NCI-H345 treated with DMSO at 0.1 percent for 48 hours (cell line): ENCODE measurements at regions not wholly inside any gene's neighbourhood (a gene's known extent, or its start where the extent isn't known, plus 50 kb on each side); places are given as distances from the start of the nearest gene placed in this dataset.

ENCODE experiments used
- DNase-seq: peaks from one replicate; lab custom pipeline; 2025; ENCODE audit not compliant: unreplicated experiment; lab: John Stamatoyannopoulos, UW

DNA sequence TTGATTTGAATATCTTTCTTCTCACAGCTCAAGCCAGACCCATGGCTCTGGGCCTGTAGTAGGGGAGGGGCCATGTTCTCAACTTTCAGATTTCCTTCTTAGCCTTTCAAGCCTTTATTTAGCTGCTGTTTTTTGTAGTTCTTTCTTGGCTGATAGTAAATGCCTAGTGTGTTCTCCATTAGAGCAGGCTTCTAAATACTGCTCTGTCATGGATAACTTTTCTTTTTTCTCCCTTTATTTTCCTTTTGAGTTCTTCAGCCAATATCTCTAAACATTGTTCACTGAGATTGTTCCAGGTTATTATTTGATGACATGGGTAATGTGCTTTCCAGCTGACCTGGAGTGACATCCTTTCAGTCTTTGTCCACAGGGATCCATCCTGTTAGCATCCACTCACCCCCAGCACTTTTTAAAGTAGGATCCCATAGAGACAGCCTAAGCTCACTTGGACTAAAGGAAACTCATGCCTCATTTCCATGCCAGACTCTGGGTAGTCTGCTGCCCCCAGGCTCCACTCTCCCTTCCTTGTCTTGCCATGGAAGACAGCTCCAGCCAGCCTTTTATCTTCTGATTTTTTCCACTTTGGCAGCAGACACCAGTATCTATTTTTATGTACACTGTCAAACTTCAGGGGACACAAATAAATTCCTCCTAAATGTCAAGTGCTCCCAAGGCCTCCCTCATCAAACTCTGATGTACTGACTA, 645.6 kb downstream of the RNF144B start:
- no peak for DNase-seq

DNA sequence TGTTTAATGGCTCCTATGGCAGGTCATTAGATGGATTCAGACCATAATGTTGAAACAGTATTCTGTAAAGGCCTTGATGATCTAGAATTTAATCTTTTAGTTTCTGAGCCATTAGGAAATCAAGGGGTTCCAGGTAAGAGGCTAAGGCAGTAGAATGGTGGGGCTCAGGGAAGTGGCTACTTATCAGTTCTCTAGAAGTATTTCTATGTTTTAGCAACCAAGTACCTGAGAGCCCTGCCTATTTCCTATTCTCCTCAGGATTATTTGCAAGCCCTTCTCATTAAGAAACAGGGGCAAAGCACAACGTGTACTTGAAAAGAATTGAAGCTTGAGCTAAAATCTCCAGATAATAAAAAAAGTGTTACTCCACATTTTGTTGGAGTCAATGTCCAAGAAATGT, 646.5 kb downstream of the RNF144B start:
- no peak for DNase-seq

DNA sequence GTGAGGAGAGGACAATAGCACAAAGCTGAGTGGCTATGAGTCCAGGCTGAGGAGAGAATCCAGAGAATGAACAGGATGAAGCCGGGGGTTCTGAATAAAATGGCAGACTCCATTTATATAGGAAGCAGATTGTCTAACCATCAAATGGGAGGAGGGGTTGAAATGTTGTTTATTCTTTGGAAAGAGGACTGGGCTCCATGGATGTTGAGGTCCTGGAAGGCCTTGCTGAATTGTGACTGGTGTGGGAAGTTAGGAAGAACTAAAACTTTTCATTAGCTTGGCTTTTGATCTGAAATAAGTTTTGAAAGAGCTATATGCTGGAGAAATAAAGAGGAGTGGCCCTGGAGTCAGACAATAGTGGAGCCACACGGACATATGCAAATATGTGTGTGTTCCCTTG, 647.8 kb downstream of the RNF144B start:
- no peak for DNase-seq

DNA sequence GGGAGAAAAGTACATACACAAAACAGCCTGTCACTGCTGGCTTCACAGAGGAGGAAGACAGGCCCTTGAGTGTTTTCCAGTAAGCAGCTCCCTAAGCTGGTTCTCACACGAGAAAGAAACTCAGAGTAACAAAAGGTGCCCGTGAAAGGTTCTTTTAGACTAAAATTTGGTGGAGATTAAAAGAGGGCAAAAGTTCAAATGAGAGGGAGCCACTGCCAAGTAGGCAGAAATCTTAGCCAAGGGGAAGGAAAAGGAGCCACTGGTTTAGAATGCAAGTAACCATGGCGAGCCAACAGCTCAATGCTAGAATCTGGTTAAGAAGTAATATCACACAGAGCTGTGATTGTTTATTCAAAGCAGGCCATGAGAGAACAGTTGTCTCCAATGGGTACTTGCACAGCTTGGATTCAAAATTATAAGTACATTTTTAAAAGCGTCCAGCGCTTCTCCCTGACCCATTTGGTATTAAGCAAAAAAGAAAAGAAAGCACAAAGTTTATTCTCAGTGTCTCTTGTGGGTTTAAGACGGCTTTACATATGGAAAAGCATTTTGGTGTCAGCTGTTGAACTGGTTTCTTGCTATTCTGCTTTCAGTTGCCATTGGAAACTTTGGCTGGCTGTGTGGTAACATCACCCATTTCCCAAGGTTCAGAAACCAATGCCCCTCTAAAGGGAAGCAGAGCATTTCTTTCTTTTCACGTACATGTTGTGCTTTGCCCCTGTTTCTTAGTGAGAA, 648.5 kb downstream of the RNF144B start:
- no peak for DNase-seq

DNA sequence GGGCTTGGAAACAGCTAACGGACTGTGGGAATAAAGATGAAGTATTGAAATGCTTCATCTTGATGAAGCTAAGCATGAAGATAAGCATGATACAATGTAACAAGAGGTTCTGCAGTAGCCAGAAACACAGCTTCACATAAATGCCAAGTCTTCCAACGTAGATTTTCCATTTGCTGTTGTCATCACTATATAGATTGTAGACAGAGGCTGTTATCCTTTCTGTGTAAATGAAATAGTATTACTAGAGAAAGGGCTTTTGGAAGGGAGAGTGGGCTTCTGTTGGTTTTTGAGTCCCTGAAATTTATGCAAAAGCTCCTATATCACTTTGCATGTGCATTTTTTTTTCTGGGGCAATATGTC, 649.0 kb downstream of the RNF144B start:
- DNase-seq = no peak

DNA sequence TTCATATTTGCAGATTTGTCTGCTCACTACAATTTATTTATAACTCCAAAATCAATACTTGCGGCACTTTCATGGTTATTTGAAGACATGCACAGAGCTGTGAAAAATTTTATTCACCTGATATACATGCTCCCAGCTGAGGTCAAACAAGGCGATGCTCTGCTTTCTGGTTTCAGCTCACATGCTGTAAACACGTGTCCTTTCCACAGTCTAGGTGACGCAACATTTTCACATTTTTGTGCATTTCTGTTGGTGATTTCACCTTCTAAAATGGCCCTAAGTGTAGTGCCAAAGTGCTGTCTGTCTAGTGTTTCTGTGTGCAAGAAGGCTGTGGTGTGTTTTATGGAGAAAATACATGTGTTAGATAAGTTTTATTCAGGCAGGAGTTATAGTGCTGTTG, 650.5 kb downstream of the RNF144B start:
- no peak for DNase-seq

DNA sequence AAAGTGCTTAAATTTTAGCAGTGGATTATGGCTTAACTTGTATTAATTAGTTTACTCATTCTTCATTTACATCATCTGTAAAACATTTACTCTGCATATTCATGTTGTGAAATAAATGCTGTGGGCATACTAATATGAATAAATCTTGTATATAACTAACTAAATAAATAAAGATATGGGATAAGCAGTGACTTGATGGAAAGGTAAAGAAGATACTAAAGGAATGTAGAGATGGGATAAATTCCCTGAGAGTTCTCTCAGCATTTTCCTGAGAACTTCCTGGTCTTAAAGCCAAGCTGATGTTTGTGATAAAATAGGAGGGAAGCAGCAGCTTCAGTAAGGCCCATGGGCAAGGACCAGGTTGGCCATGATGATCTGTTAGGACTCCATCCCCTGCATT, 652.1 kb downstream of the RNF144B start:
- DNase-seq = no peak

DNA sequence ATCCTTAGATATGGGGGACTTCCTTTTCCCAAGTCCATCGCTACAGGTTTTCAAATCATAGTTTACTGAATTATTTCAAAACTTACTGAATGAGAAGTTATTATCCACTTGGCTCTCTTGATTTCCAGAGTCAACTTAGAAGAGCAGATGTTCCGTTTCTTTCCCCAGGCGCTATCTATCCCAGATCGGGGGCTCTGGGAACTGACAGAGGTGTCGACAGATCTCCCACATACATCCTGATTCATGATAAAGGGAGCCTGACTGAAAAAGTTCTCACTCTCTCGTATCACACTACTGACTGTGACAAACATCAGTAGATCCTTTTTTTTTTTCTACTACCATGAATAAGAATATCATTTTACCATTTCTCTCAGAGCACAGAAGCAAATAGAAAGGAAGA, 654.8 kb downstream of the RNF144B start:
- no peak for DNase-seq

DNA sequence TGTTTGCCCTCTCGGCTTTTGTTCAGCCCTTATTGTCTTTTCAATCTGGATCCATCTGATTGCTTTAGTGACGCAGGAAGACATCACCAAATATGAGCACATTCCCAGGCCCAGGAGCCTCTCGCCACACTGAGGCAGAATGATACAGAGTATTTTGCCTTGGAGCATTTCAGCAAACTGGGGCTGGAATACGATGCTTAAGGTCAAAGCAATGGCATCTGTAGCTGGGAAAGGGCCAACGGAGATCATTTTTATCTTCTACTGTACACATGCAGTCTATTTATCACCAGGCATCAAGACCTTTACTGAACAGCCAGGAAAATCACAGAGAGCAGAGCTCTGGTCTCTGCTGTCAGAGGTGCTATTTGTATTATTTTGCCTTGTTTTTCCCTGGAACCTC, 655.3 kb downstream of the RNF144B start:
- DNase-seq = no peak

DNA sequence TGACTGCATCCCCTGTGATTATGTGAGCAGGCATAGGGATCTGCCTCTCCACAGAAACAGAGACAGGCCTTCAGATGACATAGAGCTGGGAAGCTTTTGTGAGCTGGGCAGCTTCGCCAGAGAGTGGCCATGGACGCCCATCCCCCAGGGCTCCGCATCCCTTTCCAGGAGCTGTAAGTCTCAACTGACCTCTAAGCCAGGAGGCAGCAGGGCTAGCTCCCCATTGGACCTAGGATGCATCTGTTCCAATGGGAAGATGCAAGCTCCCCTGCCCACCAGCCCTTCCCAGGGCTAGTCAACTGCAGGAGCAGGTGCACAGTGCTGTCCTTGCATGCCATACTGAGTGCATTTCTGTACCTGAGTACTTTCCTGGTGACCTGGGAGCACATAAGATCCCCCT, 663.6 kb downstream of the RNF144B start:
- DNase-seq = no peak

DNA sequence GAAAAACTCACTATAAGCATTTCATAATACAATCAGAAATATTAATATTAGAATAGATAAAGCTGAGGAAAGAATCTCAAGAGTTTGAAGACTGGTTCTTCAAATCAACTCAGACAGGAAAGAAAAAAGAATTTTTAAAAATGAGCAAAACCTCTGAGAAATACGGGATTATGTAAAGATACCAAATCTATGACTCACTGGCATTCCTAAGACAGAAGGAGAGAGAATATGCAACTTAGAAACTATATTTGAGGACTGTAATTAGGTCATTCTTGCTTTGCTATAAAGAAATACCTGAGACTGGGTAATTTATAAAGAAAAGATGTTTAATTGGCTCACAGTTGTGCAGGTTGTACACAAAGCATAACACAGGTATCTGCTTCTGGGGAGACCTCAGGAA, 665.1 kb downstream of the RNF144B start:
- DNase-seq = no peak

DNA sequence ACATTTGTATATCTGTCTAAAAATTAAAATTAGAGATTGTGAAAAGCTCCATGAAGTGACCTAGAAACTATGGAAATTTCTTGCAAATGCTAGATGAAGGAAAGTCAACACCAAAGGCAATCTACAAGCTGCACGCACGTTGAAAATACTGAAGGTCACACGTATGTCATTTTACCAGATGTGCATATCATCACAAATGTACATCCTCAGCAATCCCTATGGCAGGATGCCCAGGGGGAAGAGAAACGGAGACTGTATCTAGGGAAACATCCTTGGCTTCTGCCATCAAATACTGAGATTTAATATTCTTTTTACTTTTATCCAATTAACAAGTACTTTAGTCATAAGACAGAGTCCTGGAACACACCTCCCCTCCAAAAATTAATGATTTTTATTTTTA, 672.0 kb downstream of the RNF144B start:
- no peak for DNase-seq

DNA sequence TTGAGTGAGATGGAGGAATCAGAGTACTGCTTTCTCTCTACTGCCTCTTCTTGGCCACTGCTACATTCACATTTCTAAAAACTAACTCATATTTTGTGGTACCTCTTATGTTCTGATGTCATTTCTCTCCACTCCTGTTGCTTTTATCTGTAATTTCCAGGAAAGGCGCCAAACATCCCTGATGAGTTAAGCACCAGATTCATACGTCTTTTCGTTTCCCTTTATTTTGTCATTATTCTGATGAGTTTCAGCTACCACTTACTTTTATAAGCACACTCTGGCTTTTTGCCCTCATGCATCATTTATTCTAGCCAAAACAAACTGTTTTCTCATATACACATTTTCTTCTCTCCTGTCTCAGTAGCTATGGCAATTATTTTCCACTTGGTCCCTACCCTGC, 680.0 kb downstream of the RNF144B start:
- no peak for DNase-seq

DNA sequence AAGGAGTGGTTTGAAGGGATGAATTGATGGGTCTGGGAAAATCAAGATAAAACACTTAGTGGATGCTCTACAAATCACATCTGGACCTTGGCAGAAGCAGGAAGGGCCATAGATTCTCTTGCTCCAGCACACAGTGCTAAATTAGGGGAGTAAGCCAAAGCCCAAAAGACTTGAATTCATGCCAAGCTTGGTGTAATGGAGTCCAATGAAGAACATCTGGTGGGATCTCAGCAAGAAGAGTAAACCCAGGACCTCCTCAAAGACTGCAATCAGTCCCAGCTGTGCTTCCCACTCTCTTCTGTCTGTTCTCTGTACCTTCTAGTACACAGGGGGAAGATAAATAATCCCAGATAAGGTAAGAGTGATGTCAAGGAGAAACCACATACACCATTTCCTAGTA, 683.4 kb downstream of the RNF144B start:
- DNase-seq = no peak

DNA sequence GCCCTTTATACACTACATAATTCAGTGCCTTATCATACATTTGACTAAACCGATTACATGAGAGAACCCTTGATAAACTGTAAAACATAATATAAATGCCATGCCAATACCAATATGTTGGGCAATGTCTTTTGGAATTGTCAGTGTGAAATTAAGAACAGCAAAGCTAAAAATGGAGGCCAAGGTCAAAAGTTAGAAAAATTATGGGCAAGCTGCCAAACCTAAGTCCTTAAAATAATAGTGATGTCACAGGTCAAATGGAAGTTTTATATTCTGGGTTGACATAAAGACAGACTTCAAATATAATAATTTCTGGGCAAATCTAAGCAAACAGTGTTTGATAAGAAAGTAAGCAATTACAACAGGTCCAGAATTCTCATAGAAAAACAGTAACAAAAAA, 696.7 kb downstream of the RNF144B start:
- DNase-seq = no peak

DNA sequence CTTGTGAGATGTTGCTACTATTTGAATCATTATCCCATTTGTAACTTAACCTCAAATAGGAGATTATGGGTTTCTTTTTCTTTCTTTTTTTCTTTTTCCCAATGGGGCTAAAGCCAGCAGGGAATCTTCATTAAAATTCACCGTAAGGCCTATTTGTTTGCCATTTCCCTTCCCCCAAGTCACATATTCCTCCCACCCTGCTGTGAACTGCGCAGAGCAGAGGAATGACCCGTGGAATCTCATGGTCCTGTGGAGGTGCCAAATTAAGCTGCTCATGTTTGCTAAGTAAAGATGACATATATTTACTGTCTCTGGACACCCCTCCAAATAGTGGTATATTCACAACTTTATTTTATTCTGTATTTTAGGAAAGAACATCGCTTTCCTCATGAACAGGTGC, 699.3 kb downstream of the RNF144B start:
- DNase-seq = no peak

DNA sequence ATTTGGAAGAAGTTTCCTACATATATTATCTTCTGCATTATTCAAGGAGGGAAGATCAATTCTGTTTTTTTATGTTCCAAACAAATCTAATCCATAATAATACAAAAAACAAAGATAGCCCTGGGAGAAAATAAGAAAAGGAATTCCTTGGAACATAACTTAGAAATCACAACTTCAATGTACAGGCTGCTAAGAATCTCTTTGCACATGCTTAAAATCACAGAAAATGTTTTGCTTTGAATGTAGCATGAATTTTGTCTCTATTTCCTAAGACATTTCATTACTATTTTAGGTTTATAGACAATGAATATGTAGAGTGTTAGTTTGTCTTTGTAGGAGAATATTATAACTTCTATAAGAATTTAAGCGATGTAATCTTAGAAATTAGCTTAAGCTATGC, 700.1 kb downstream of the RNF144B start:
- no peak for DNase-seq

DNA sequence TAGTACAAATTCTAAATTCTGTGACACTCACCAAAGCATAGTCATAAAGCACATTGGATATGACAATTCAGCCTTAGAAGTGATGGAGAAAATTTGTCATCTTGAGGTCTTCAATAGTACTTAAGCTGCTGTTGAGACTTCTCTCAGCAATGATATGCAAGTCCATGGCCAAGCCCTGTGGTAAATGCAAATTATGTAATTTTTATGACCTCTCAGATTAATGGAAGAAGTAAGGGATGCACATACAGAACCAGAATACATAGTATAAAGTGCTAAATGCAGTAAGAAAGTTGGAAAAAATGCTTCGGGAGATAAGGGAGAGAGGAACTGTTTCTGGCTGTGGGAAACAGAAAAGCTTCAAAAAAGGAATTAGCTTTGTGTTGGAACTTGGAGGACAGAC, 700.7 kb downstream of the RNF144B start:
- no peak for DNase-seq

DNA sequence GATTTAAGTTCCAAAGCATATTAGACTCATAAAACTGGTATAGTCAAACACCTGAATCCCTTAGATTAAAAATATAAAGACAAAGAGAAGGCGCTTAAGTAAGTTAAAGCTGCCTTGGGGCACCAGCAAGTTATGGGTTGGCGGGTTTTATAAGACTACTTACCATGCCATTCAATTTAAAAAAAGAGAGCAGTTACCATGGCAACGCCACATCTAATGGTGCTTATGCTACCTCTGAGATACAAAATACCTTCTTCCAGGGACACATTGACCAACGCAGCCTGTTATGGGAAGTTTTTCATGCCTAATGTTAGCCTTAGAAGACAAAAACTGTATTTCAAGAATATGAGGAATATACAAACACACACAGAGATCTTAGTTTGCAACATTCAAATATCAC, 713.6 kb downstream of the RNF144B start:
- DNase-seq = no peak

DNA sequence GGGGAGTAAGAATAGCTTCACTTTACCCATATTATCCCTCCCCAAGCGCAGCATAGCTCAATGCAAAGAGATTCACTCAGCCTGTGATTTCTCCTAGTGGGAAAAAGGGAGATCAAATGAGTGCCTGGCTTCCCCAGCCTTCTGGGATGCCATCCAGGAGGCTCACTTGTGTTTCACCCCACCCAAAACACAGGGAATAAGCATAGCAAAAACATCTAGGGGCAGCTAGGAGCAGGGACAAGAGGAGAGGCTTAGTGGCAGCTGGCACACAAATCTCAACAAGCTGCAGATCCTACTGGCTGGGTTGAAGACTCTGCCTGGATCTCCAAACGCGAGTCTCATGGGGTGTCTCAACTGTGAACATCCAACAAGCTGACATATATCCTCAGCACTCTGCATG, 715.8 kb downstream of the RNF144B start:
- DNase-seq = no peak

DNA sequence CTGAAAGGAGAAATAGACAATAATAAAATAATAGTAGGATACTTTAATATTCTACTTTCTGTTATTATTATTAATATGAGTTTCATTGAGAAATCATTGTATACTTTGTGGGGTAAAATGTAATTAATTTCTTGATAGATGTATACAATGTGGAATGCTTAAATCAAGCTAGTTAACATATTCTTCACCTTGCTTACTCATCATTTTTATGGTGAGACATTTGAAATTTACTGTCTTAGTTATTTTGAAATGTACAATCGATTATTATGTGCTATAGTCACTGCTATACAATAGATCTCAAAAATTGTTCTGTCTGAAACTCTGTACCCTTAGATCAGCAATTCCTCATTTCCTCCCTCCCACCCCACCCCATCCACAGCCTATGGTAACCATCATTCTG, 720.3 kb downstream of the RNF144B start:
- no peak for DNase-seq

DNA sequence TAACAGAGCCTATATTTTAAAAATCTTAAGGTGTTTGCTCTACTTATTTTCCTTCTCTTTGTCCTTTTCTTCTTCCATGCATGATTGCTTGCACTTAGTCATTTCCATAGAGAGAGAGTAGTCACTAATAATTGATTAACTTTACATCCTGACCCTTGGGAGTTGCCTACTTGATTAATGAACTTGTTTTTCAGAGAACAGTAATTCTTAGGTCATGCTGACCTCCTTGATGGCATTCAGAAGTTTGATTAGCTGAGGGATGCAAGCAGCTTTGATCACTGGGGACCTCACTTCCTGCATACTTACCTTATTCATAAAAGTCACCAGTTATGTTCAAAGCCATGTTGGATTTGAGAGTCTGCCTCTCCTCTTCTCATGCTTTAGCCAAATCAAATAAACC, 715.6 kb upstream of the ID4 start:
- no peak for DNase-seq

DNA sequence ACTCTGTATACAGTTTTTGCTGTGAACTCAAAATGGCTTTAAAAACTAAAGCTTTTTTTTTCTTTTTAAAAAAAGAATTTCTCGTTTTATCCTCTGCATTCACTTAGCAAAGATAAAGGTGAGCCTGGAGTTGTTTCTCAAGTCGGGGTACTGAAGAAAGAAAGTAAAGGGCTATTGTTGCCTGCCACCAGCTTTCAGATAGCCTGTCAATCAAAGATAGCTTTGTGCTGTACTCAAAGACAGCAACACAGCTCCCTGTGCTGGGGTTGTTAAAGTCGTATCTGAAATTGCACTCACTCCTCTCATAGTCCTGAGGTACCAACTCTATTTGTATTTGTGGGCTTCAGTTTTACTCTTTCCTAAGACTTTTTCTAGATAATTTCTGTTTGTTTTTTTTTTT, 710.1 kb upstream of the ID4 start:
- no peak for DNase-seq
